Loucy (cell line): ENCODE measurements at regions not wholly inside any gene's neighbourhood (a gene's known extent, or its start where the extent isn't known, plus 50 kb on each side); places are given as distances from the start of the nearest gene placed in this dataset.
"Not testable (repeated sequence)": the region's sequence is repeated elsewhere in the genome, so short reads cannot be mapped to it uniquely, and the experiment has no call there.

ENCODE experiments used
- H2AFZ ChIP-seq: fragments of 200-600 bp; sonication (generic); 2 replicates; pipeline ENCODE4 v1.6.0; 2016; ENCODE audit warnings: antibody characterized with exemption, mild to moderate bottlenecking, low read length, moderate library complexity
- H3F3A ChIP-seq: fragments of 200-600 bp; 2 replicates; pipeline ENCODE4 v1.6.0; 2016; ENCODE audit warnings: antibody characterized with exemption, low read depth, mild to moderate bottlenecking
- H3K27me3 ChIP-seq: fragments of 200-600 bp; sonication (generic); 2 replicates; pipeline ENCODE4 v1.6.1; 2014; ENCODE audit warnings: low read length, mild to moderate bottlenecking; ENCODE audit not compliant: insufficient read depth, poor library complexity, severe bottlenecking
- H3K36me3 ChIP-seq: fragments of 200-600 bp; sonication (generic); 2 replicates; pipeline ENCODE4 v1.6.1; 2016; ENCODE audit warnings: low read length; ENCODE audit not compliant: insufficient read depth
- H3K4me1 ChIP-seq: fragments of 200-600 bp; sonication (generic); 2 replicates; pipeline ENCODE4 v1.5.1; 2014; ENCODE audit warnings: low read length, mild to moderate bottlenecking; ENCODE audit not compliant: insufficient read depth, poor library complexity, severe bottlenecking
- H3K4me2 ChIP-seq: fragments of 200-600 bp; sonication (generic); 2 replicates; pipeline ENCODE4 v1.6.0; 2014; ENCODE audit warnings: antibody characterized with exemption, low read length, low read depth, mild to moderate bottlenecking; ENCODE audit not compliant: poor library complexity, severe bottlenecking
- H3K4me3 ChIP-seq: fragments of 200-600 bp; sonication (generic); 2 replicates; pipeline ENCODE4 v1.5.1; 2014; ENCODE audit warnings: low read length, mild to moderate bottlenecking, mixed read lengths; ENCODE audit not compliant: poor library complexity, severe bottlenecking
- H3K79me2 ChIP-seq: fragments of 200-600 bp; sonication (generic); 2 replicates; pipeline ENCODE4 v1.6.1; 2014; ENCODE audit warnings: low read length; ENCODE audit not compliant: insufficient read depth
- H3K9ac ChIP-seq: fragments of 200-600 bp; sonication (generic); 2 replicates; pipeline ENCODE4 v1.6.0; 2014; ENCODE audit warnings: mild to moderate bottlenecking, low read depth, low read length, moderate library complexity; ENCODE audit not compliant: poor library complexity, severe bottlenecking
- H3K9me2 ChIP-seq: fragments of 200-600 bp; sonication (generic); replicated peaks from 2 replicates; pipeline ENCODE4 v1.6.1; 2016; ENCODE audit warnings: low read depth, low read length, mixed read lengths
- H3K9me3 ChIP-seq: fragments of 200-600 bp; sonication (generic); 2 replicates; pipeline ENCODE4 v1.6.1; 2014; ENCODE audit warnings: mild to moderate bottlenecking, antibody characterized with exemption, low read length, low read depth; ENCODE audit not compliant: insufficient read depth
- H4K20me1 ChIP-seq: fragments of 200-600 bp; sonication (generic); 2 replicates; pipeline ENCODE4 v1.6.0; 2014; ENCODE audit warnings: antibody characterized with exemption, low read length, mild to moderate bottlenecking; ENCODE audit not compliant: insufficient read depth, poor library complexity, severe bottlenecking
- CTCF ChIP-seq: fragments of 200-600 bp; sonication (generic); conservative IDR thresholded peaks from 2 replicates; pipeline ENCODE4 v1.5.1; 2014; ENCODE audit warnings: mild to moderate bottlenecking, antibody characterized with exemption, low read length
- EZH2phosphoT487 ChIP-seq: fragments of 200-600 bp; IDR thresholded peaks from 2 replicates; pipeline ENCODE4 v1.6.1; 2018; ENCODE audit warnings: antibody characterized with exemption, mild to moderate bottlenecking, moderate library complexity, borderline replicate concordance

- no peak overlapping the region for H3K9ac ChIP-seq
- H3K4me2 ChIP-seq = no peak overlapping the region
- no peak for TF ChIP-seq CTCF
- no peak for TF ChIP-seq EZH2phosphoT487
These were observed 96.9 kb upstream of the PMCH start for GRCh38 chr12:102294568-102294967.

GRCh38 chr12:102291498-102292440, 94.1 kb upstream of the PMCH start:
- not testable (repeated sequence) for H3K9me2 ChIP-seq, H3K9ac ChIP-seq, H4K20me1 ChIP-seq, H3F3A ChIP-seq, H3K79me2 ChIP-seq, H2AFZ ChIP-seq, H3K4me2 ChIP-seq, H3K36me3 ChIP-seq, H3K27me3 ChIP-seq, H3K9me3 ChIP-seq, H3K4me3 ChIP-seq, H3K4me1 ChIP-seq

More at GRCh38 chr12:102294568-102294967, 96.9 kb upstream of the PMCH start:
- no peaks in the 10 kb centered on the region for H3K9me3 ChIP-seq
- no peak overlapping the region for H2AFZ ChIP-seq
- no peaks in the 10 kb centered on the region for H4K20me1 ChIP-seq
- no peaks in the 10 kb centered on the region for H3F3A ChIP-seq
- no peaks in the 10 kb centered on the region for H3K36me3 ChIP-seq
- no peaks in the 10 kb centered on the region for H3K4me1 ChIP-seq
- no peaks in the 10 kb centered on the region for H3K79me2 ChIP-seq
- no peaks in the 10 kb centered on the region; the same call in 1 of the 2 replicates for H3K9me2 ChIP-seq
- no peak overlapping the region for H3K4me3 ChIP-seq
- H3K27me3 ChIP-seq = no peaks in the 10 kb centered on the region

- H3K27me3 ChIP-seq, H3K4me3 ChIP-seq, H3K79me2 ChIP-seq, H3K9ac ChIP-seq, H4K20me1 ChIP-seq, H3K9me2 ChIP-seq, H3K9me3 ChIP-seq, H3F3A ChIP-seq, H3K4me1 ChIP-seq, H2AFZ ChIP-seq, H3K4me2 ChIP-seq, H3K36me3 ChIP-seq: not testable (repeated sequence)
These were observed 92.1 kb upstream of the PMCH start for GRCh38 chr12:102289702-102290101.

GRCh38 chr12:102281231-102281630, 83.6 kb upstream of the PMCH start:
- no peak for TF ChIP-seq CTCF
- no peak for TF ChIP-seq EZH2phosphoT487
- Histone ChIP-seq H3K27me3 (no peaks in the 10 kb centered on the region), H3K4me2 (no peak overlapping the region), H4K20me1 (no peaks in the 10 kb centered on the region), H3K4me3 (no peak overlapping the region), H3K4me1 (no peaks in the 10 kb centered on the region), H3K9me2 (no peaks in the 10 kb centered on the region; the same call in 1 of the 2 replicates), H3F3A (no peaks in the 10 kb centered on the region), H3K9ac (no peak overlapping the region), H2AFZ (no peak overlapping the region), H3K36me3 (no peaks in the 10 kb centered on the region), H3K9me3 (no peaks in the 10 kb centered on the region), H3K79me2 (no peaks in the 10 kb centered on the region)

- H3F3A ChIP-seq = not testable (repeated sequence)
These were observed 58.1 kb upstream of the PMCH start for GRCh38 chr12:102255687-102256086.

GRCh38 chr12:102251005-102251404, 53.4 kb upstream of the PMCH start:
- not testable (repeated sequence) for H3K4me3 ChIP-seq, H4K20me1 ChIP-seq, H3K4me1 ChIP-seq, H3K79me2 ChIP-seq, H3F3A ChIP-seq, H3K9me3 ChIP-seq, H3K4me2 ChIP-seq, H3K36me3 ChIP-seq, H3K27me3 ChIP-seq, H3K9me2 ChIP-seq, H2AFZ ChIP-seq, H3K9ac ChIP-seq

More at GRCh38 chr12:102255687-102256086, 58.1 kb upstream of the PMCH start:
- H3K4me2 ChIP-seq, H3K4me3 ChIP-seq, H3K9ac ChIP-seq, H3K9me2 ChIP-seq, H3K79me2 ChIP-seq, H2AFZ ChIP-seq, H3K4me1 ChIP-seq, H4K20me1 ChIP-seq, H3K27me3 ChIP-seq, H3K36me3 ChIP-seq, H3K9me3 ChIP-seq: not testable (repeated sequence)
